T-cell (primary cell): ENCODE measurements at regions not wholly inside any gene's neighbourhood (a gene's known extent, or its start where the extent isn't known, plus 50 kb on each side); places are given as distances from the start of the nearest gene placed in this dataset.

Experiments used
- ATAC-seq, 4 experiments: fragments of 200-7000 bp in 3 of 4; fragments of 150-1000 bp in 1 of 4; cut with Tn5 transposase; replicated peaks in 1 of 4; 1 replicate in 3 of 4; 2 replicates in 1 of 4; pipeline ENCODE4 v1.10.0; 2021; ENCODE audit warnings: moderate library complexity in 3 of 4, mild to moderate bottlenecking in 2 of 4, moderate number of reproducible peaks in 1 of 4
- CTCF ChIA-PET, 2 donors: fragments of 300-600 bp; sonication (Branson Sonifier 250); formaldehyde crosslinking; loops; one replicate each; lab custom pipeline; 2022; ENCODE audit warnings: antibody characterized with exemption in 2 of 2; lab: Charles Lee
- POLR2A ChIA-PET, 2 donors: fragments of 300-600 bp; sonication (Branson Sonifier 250); formaldehyde crosslinking; loops; one replicate each; lab custom pipeline; 2022; ENCODE audit warnings: antibody characterized with exemption in 2 of 2; lab: Charles Lee
- DNase-seq, 35 experiments: peaks; one replicate each; pipeline versions ENCODE4 v3.0.0 to v3.0.0-alpha.2; 2013 to 2023
- H3K27ac ChIP-seq: one replicate; pipeline ENCODE4 v1.5.1; 2013; ENCODE audit warnings: low read length
- H3K27me3 ChIP-seq, 2 experiments: replicated peaks in 1 of 2; 1 replicate in 1 of 2; 2 replicates in 1 of 2; pipeline versions ENCODE4 v1.6.1 to v1.7.0; 2013; ENCODE audit warnings: low read length in 1 of 2, mixed read lengths in 1 of 2; ENCODE audit not compliant: control insufficient read depth in 2 of 2, insufficient read depth in 2 of 2; ENCODE audit errors: extremely low read depth in 1 of 2
- H3K36me3 ChIP-seq, 2 donors: 1 replicate in 1 of 2; 2 replicates in 1 of 2; pipeline versions ENCODE4 v1.6.1 to v1.7.0; 2013; ENCODE audit warnings: low read length in 1 of 2; ENCODE audit not compliant: control insufficient read depth in 2 of 2, insufficient read depth in 1 of 2; ENCODE audit errors: extremely low read depth in 1 of 2
- H3K4me1 ChIP-seq, 2 experiments: 1 replicate in 1 of 2; 2 replicates in 1 of 2; pipeline versions ENCODE4 v1.6.1 to v1.7.0; 2013; ENCODE audit warnings: low read length in 2 of 2, mixed read lengths in 1 of 2; ENCODE audit not compliant: insufficient read depth in 2 of 2, control insufficient read depth in 1 of 2; ENCODE audit errors: extremely low read depth in 1 of 2
- H3K4me3 ChIP-seq, 2 donors: 1 replicate in 1 of 2; 2 replicates in 1 of 2; pipeline versions ENCODE4 v1.5.1 to v1.7.0; 2013; ENCODE audit warnings: mild to moderate bottlenecking in 2 of 2, low read length in 1 of 2, moderate library complexity in 1 of 2; ENCODE audit not compliant: control insufficient read depth in 1 of 2; ENCODE audit errors: extremely low read depth in 1 of 2
- H3K9me3 ChIP-seq: 2 replicates; pipeline ENCODE4 v1.7.0; 2013
- H3K27ac Mint-ChIP-seq, 2 donors: one replicate each; pipeline ENCODE4 v1.8.0; 2020 to 2021; ENCODE audit warnings: mild to moderate bottlenecking in 2 of 2, mixed read lengths in 2 of 2
- H3K27me3 Mint-ChIP-seq, 2 donors: one replicate each; pipeline ENCODE4 v1.8.0; 2021 to 2022; ENCODE audit warnings: mixed read lengths in 2 of 2
- H3K36me3 Mint-ChIP-seq: one replicate; pipeline ENCODE4 v1.8.0; 2021; ENCODE audit warnings: mixed read lengths
- H3K4me1 Mint-ChIP-seq, 3 donors: one replicate each; pipeline ENCODE4 v1.8.0; 2020 to 2022; ENCODE audit warnings: mixed read lengths in 3 of 3, mild to moderate bottlenecking in 1 of 3
- H3K4me3 Mint-ChIP-seq, 3 donors: one replicate each; pipeline ENCODE4 v1.8.0; 2020 to 2022; ENCODE audit warnings: mild to moderate bottlenecking in 3 of 3, mixed read lengths in 3 of 3, moderate library complexity in 3 of 3
- H3K9me3 Mint-ChIP-seq, 3 donors: one replicate each; pipeline ENCODE4 v1.8.0; 2020 to 2022; ENCODE audit warnings: mixed read lengths in 3 of 3
- WGBS: methylation state at CpG from one replicate; pipeline ENCODE4 v1.1.5; 2013; ENCODE audit warnings: missing lambda C conversion rate; ENCODE audit not compliant: insufficient coverage; 5-methylcytosine and 5-hydroxymethylcytosine counted together

DNA sequence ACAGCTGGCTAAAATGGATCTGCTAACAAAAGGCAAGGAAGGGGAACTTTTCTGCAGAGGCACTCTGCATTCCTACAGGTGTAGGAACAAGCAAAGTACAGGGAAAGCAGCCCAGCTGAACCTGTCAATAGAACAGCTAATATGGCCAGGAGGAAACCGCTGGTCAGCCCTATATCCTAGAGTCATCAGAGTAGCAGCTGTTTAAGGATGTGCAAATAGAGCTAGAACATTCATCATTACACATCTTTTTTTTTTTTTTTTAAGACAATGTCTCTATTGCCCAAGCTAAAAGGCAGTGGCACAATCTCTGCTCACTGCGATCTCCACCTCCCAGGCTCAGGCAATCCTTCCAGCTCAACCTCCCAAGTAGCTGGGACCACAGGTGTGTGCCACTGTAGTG is 163.0 kb downstream of the BTC start:
- ChIA-PET POLR2A (no interaction called here), CTCF (interaction anchor here (0.6 to 1.0 kb wide), 3 partner anchors 8 to 309 kb away, joined by 3 to 4 read pairs (median 3); no protein-coding TSS in a partner anchor)
- no peak overlapping the region for H3K27ac ChIP-seq
- Mint-ChIP-seq H3K27ac (no peak overlapping the region), H3K9me3 (no peaks in the 10 kb centered on the region), H3K27me3 (peaks cover 0 to 5% of the 10 kb centered on the region in 2 donors), H3K4me3 (no peak overlapping the region), H3K36me3 (no peaks in the 10 kb centered on the region), H3K4me1 (peaks cover 15 to 45% (median 18%) of the 10 kb centered on the region in 3 donors)
- no peaks in the 10 kb centered on the region for H3K27me3 ChIP-seq
- DNase-seq (no peak), ATAC-seq (no peak)
- no peaks in the 10 kb centered on the region for H3K9me3 ChIP-seq
- H3K4me3 ChIP-seq, result no peak overlapping the region
- no peaks in the 10 kb centered on the region for H3K36me3 ChIP-seq
- WGBS, result 80% methylated on average over 1 of the region's 2 CpGs
- H3K4me1 ChIP-seq, result peaks cover 0 to 11% of the 10 kb centered on the region in 2 experiments

DNA sequence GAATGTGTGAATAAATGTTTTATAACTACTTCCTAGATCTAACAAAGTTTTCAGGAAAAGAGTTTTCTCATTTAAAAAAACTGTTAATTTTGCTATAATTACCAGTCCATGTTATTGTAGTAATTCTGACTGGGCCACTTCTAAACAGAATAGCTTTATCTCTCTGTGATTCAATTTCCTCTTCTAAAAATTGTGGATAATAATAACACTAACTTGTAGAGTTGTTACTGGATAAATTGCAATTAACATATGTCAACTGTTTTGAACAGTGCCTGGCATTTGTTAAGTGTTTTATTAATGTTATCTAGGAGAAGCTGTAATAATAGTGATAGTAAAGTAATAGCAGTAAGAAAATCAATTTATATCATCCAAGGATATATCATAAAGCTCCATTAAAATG is 162.3 kb downstream of the BTC start:
- no peaks in the 10 kb centered on the region for H3K9me3 Mint-ChIP-seq
- H3K27ac Mint-ChIP-seq, result no peak overlapping the region
- CTCF ChIA-PET, result interaction anchor here (0.6 to 0.7 kb wide), 3 partner anchors 9 to 310 kb away, joined by 3 to 5 read pairs (median 3); no protein-coding TSS in a partner anchor
- no peak overlapping the region for H3K4me3 Mint-ChIP-seq
- no peak for DNase-seq
- H3K9me3 ChIP-seq, result no peaks in the 10 kb centered on the region
- no peak overlapping the region for H3K4me3 ChIP-seq
- H3K27me3 ChIP-seq, result no peaks in the 10 kb centered on the region
- ATAC-seq, result no peak
- peaks cover 0 to 6% of the 10 kb centered on the region in 2 donors for H3K27me3 Mint-ChIP-seq
- no peaks in the 10 kb centered on the region for H3K36me3 Mint-ChIP-seq
- peaks cover 0 to 10% of the 10 kb centered on the region in 2 experiments for H3K4me1 ChIP-seq
- H3K4me1 Mint-ChIP-seq, result peaks cover 15 to 40% (median 18%) of the 10 kb centered on the region in 3 donors
- POLR2A ChIA-PET, result no interaction called here
- no peaks in the 10 kb centered on the region for H3K36me3 ChIP-seq
- no peak overlapping the region for H3K27ac ChIP-seq

DNA sequence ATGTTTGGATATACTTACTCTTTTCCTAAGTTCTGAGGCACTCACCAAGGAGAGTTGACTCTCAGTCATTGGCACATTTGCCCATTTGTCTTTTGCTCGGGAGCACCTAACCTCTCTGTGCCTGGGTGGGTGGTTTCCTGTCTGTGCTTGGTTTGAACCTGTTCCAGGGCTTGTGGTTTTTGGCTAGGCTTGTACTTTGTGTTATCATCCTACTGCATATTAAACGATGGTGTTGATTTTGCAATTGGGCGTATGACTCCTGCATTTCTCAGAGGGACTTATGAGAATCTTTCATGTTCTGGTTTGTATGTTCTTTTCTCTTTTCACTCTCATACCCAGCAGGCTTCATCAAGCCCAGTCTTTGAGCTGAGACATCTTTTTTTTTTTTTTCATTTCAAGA is 161.7 kb downstream of the BTC start:
- WGBS, result no CpG with 5 or more reads among the region's 3 CpGs
- Mint-ChIP-seq H3K27me3 (peaks cover 0 to 6% of the 10 kb centered on the region in 2 donors), H3K27ac (peak overlapping the region in 1 of 2 donors; percentile 23), H3K36me3 (no peaks in the 10 kb centered on the region), H3K4me3 (peak overlapping the region; percentile 11 to 69 (median 42)), H3K4me1 (peaks cover 15 to 40% (median 18%) of the 10 kb centered on the region in 3 donors), H3K9me3 (no peaks in the 10 kb centered on the region)
- POLR2A ChIA-PET, result no interaction called here
- CTCF ChIA-PET, result interaction anchor here (0.6 kb wide), 2 partner anchors 8 to 260 kb away, joined by 3 to 5 read pairs; no protein-coding TSS in a partner anchor
- Histone ChIP-seq H3K36me3 (no peaks in the 10 kb centered on the region), H3K27me3 (no peaks in the 10 kb centered on the region), H3K27ac (no peak overlapping the region), H3K4me3 (no peak overlapping the region), H3K9me3 (no peaks in the 10 kb centered on the region), H3K4me1 (peaks cover 0 to 10% of the 10 kb centered on the region in 2 experiments)
- ATAC-seq, result peak; percentile 55 to 98 (median 82)
- DNase-seq, result peak in 31 of 35 experiments; percentile 2 to 73 (median 31)

- H3K36me3 Mint-ChIP-seq, result no peaks in the 10 kb centered on the region
- WGBS, result no CpG with 5 or more reads among the region's 2 CpGs
- H3K27me3 Mint-ChIP-seq, result peaks cover 0 to 15% of the 10 kb centered on the region in 2 donors
- no peak overlapping the region for H3K4me3 Mint-ChIP-seq
- H3K4me3 ChIP-seq, result no peak overlapping the region
- ATAC-seq (no peak), DNase-seq (no peak)
- H3K9me3 ChIP-seq, result no peaks in the 10 kb centered on the region
- no peaks in the 10 kb centered on the region for H3K9me3 Mint-ChIP-seq
- H3K4me1 ChIP-seq, result peaks cover 0 to 10% of the 10 kb centered on the region in 2 experiments
- no peak overlapping the region for H3K27ac Mint-ChIP-seq
- no peaks in the 10 kb centered on the region for H3K36me3 ChIP-seq
- CTCF ChIA-PET, result no interaction called here
- no peak overlapping the region for H3K27ac ChIP-seq
- peaks cover 15 to 31% (median 16%) of the 10 kb centered on the region in 3 donors for H3K4me1 Mint-ChIP-seq
- POLR2A ChIA-PET, result no interaction called here
- H3K27me3 ChIP-seq, result no peaks in the 10 kb centered on the region
Observed at GRCh38 chr4:74635074-74635473, 159.2 kb downstream of the BTC start.

DNA sequence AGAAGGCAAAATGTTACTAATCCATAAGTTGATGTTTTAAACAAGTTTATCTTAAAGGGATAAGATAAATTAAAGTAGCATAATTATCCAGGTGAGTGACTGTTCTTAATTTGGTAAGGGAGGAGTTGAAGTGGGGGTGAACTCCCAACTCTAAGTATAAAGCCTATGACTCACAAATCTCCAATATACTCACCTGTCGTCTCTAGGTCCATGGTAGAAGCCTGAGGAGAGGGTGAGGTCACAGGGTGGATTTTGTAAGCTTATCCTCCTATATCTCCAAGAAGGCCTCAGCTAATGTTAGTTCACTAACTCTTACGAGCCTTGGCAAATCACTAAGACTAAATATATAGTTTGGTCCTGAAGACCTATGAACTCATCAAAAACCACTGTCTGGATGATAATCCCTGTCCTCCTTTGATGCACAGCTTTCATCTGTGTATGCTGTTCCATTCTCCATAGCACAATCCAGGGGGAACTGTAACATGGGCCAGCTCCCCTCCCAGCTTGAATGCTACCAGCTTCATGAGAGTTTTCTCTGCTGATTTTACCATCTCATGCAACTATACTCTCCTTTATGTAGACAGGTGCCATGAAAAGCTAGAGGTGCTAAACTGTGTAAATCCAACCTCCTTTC is 158.7 kb downstream of the BTC start:
- POLR2A ChIA-PET, result interaction anchor here in 1 of 2 donors (0.7 kb wide), 1 partner anchor 1961 kb away, joined by 3 read pairs; no protein-coding TSS in a partner anchor
- Histone ChIP-seq H3K36me3 (no peaks in the 10 kb centered on the region), H3K27me3 (no peaks in the 10 kb centered on the region), H3K4me3 (no peak overlapping the region), H3K9me3 (no peaks in the 10 kb centered on the region), H3K4me1 (peaks cover 0 to 10% of the 10 kb centered on the region in 2 experiments), H3K27ac (no peak overlapping the region)
- Mint-ChIP-seq H3K4me1 (peaks cover 15 to 25% (median 16%) of the 10 kb centered on the region in 3 donors), H3K27ac (no peak overlapping the region), H3K9me3 (no peaks in the 10 kb centered on the region), H3K27me3 (peaks cover 3 to 15% of the 10 kb centered on the region in 2 donors), H3K4me3 (no peak overlapping the region), H3K36me3 (no peaks in the 10 kb centered on the region)
- no peak for ATAC-seq
- DNase-seq, result no peak
- CTCF ChIA-PET, result no interaction called here
- WGBS, result no CpG with 5 or more reads among the region's 2 CpGs

DNA sequence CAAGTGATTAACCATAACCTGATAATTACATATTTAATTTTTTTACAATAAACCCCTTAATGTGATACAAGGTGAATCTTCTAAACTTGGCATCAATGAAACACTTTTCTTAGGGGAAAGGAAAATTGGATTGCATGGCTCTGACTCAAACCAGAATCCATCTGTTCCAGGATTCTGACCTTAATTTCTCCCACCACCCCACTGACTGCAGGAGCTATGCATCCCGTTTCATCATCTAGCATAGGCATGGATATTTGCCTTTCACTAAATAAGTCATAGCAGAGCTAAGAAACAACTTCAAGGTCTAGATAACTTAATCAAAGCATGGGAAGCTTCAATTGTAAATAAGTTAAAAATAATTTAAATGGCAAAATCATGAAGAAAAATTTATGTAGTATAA is 156.3 kb downstream of the BTC start:
- ATAC-seq, result no peak
- CTCF ChIA-PET, result interaction anchor here in 1 of 2 donors (0.7 to 1.1 kb wide), 2 partner anchors 17 to 36 kb away, joined by 3 read pairs; no protein-coding TSS in a partner anchor

More for the DNA sequence above, 156.3 kb downstream of the BTC start:
- Histone ChIP-seq H3K4me3 (no peak overlapping the region), H3K36me3 (no peaks in the 10 kb centered on the region), H3K4me1 (peaks cover 0 to 3% of the 10 kb centered on the region in 2 experiments), H3K9me3 (no peaks in the 10 kb centered on the region), H3K27me3 (no peaks in the 10 kb centered on the region), H3K27ac (no peak overlapping the region)
- no peak overlapping the region for H3K4me3 Mint-ChIP-seq
- H3K27ac Mint-ChIP-seq, result no peak overlapping the region
- no peaks in the 10 kb centered on the region for H3K36me3 Mint-ChIP-seq
- POLR2A ChIA-PET, result no interaction called here
- no peak for DNase-seq
- WGBS, result no CpG with 5 or more reads among the region's 1 CpG
- H3K4me1 Mint-ChIP-seq, result peaks cover 7 to 11% (median 8%) of the 10 kb centered on the region in 3 donors
- H3K9me3 Mint-ChIP-seq, result no peaks in the 10 kb centered on the region
- H3K27me3 Mint-ChIP-seq, result peaks cover 3 to 14% of the 10 kb centered on the region in 2 donors
